ENCODE measurements at regions not wholly inside any gene's neighbourhood (a gene's known extent, or its start where the extent isn't known, plus 50 kb on each side); places are given as distances from the start of the nearest gene placed in this dataset.

DNA sequence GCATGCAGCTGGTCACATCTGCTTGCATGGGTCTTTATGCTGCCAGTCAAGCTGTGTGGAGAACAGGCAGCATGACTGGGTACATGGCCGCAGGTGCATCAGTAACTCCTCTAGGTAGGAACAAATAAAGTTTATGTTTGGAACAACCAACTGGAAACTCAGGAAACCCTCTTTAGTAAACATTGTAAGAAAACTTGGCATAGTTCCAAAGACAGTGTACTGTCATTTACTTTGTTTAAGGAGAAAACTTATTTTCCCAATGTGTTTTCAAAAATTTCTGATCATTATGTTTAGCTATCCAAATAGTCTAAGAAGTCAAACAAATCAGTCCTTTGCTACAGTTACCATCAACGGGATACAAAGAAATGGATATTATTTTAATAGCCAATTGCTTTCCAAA is 386.0 kb downstream of the CHSY3 start:
- no peaks in the 10 kb centered on the region for H3K4me1 ChIP-seq (ENCODE audit: low read length)
- H3K9ac ChIP-seq (ENCODE audit: low read length) = no peak overlapping the region
- H3K79me2 ChIP-seq (ENCODE audit: low read length) = no peaks in the 10 kb centered on the region
- no peaks in the 10 kb centered on the region for H4K20me1 ChIP-seq (ENCODE audit: insufficient read depth, low read length)
- no peaks in the 10 kb centered on the region for H3K27me3 ChIP-seq (ENCODE audit: low read depth, low read length)
- H3K4me2 ChIP-seq (ENCODE audit: low read length) = no peak overlapping the region
- no peaks in the 10 kb centered on the region for H3K9me3 ChIP-seq (ENCODE audit: insufficient read depth, low read length)
- H3K4me3 ChIP-seq (ENCODE audit: low read length) = no peak overlapping the region
- TF ChIP-seq EZH2phosphoT487 (IDR thresholded peaks at IDR 0.05; ENCODE audit: low read depth) (no peak), CTCF (IDR thresholded peaks at IDR 0.05; ENCODE audit: low read depth, low read length) (no peak)
- no peak overlapping the region for H3K27ac ChIP-seq (ENCODE audit: low read length)
- H2AFZ ChIP-seq (ENCODE audit: low read depth, low read length) = no peak overlapping the region
- H3K36me3 ChIP-seq (replicated peaks; ENCODE audit: low read depth, low read length) = no peaks in the 10 kb centered on the region

- no peaks in the 10 kb centered on the region for H3K79me2 ChIP-seq (ENCODE audit: low read length)
- H3K4me1 ChIP-seq (ENCODE audit: low read length) = no peaks in the 10 kb centered on the region
- H3K4me2 ChIP-seq (ENCODE audit: low read length) = no peak overlapping the region
- H2AFZ ChIP-seq (ENCODE audit: low read depth, low read length) = no peak overlapping the region
- no peaks in the 10 kb centered on the region for H3K9me3 ChIP-seq (ENCODE audit: insufficient read depth, low read length)
- TF ChIP-seq EZH2phosphoT487 (IDR thresholded peaks at IDR 0.05; ENCODE audit: low read depth) (no peak), CTCF (IDR thresholded peaks at IDR 0.05; ENCODE audit: low read depth, low read length) (no peak)
- H3K36me3 ChIP-seq (replicated peaks; ENCODE audit: low read depth, low read length) = no peaks in the 10 kb centered on the region
- no peaks in the 10 kb centered on the region for H4K20me1 ChIP-seq (ENCODE audit: insufficient read depth, low read length)
- H3K4me3 ChIP-seq (ENCODE audit: low read length) = no peak overlapping the region
- no peak overlapping the region for H3K27ac ChIP-seq (ENCODE audit: low read length)
- H3K9ac ChIP-seq (ENCODE audit: low read length) = no peak overlapping the region
- no peaks in the 10 kb centered on the region for H3K27me3 ChIP-seq (ENCODE audit: low read depth, low read length)
These were observed 385.1 kb downstream of the CHSY3 start for GRCh38 chr5:130289132-130290088.

DNA sequence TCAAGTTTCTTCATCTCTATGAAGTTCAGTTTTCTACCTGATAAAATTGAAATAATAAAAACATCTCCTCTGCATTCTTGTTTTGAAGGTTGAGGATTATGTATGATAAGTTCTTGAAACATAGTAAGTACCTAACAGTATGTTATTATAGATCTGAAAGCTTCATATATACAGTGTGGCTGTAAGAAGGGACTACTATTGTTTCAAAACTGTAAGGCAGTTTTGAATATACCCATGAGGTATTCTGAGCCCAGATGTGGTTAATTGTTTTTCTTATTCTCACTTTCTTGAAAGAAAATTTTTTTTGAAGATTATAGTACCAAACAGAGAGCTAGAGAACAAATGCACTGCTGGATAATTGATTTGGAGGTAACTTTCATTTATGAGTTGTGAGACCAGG is 383.2 kb downstream of the CHSY3 start:
- Histone ChIP-seq H3K27me3 (ENCODE audit: low read depth, low read length) (no peaks in the 10 kb centered on the region), H2AFZ (ENCODE audit: low read depth, low read length) (no peak overlapping the region), H3K4me3 (ENCODE audit: low read length) (no peak overlapping the region), H3K79me2 (ENCODE audit: low read length) (no peaks in the 10 kb centered on the region), H3K36me3 (replicated peaks; ENCODE audit: low read depth, low read length) (no peaks in the 10 kb centered on the region), H3K9me3 (ENCODE audit: insufficient read depth, low read length) (no peaks in the 10 kb centered on the region), H3K4me2 (ENCODE audit: low read length) (no peak overlapping the region), H4K20me1 (ENCODE audit: insufficient read depth, low read length) (no peaks in the 10 kb centered on the region), H3K27ac (ENCODE audit: low read length) (no peak overlapping the region), H3K4me1 (ENCODE audit: low read length) (no peaks in the 10 kb centered on the region), H3K9ac (ENCODE audit: low read length) (no peak overlapping the region)
- TF ChIP-seq CTCF (IDR thresholded peaks at IDR 0.05; ENCODE audit: low read depth, low read length) (no peak), EZH2phosphoT487 (IDR thresholded peaks at IDR 0.05; ENCODE audit: low read depth) (no peak)

DNA sequence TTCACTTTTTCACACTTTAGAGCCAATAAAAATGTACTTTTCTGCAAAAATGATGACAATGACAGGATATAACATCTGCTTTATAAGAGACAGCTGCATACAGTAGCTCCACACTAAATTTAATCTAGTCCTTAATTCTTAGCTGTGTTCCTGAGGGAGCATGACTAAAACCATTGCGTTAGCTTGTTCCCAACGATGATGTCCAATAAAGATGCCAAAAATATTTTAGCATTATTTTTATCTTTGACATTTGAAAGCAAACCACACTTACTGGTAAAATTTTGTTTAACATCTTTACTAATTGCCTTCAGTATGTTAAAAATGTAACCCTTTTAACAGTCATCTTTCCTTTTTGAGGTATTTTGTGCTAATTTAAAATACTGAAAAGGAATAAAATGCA is 382.7 kb downstream of the CHSY3 start:
- H3K27me3 ChIP-seq (ENCODE audit: low read depth, low read length) = no peaks in the 10 kb centered on the region
- no peak for TF ChIP-seq EZH2phosphoT487 (IDR thresholded peaks at IDR 0.05; ENCODE audit: low read depth)
- no peak for TF ChIP-seq CTCF (IDR thresholded peaks at IDR 0.05; ENCODE audit: low read depth, low read length)
- H3K27ac ChIP-seq (ENCODE audit: low read length) = no peak overlapping the region

More for the DNA sequence above, 382.7 kb downstream of the CHSY3 start:
- Histone ChIP-seq H2AFZ (ENCODE audit: low read depth, low read length) (no peak overlapping the region), H3K36me3 (replicated peaks; ENCODE audit: low read depth, low read length) (no peaks in the 10 kb centered on the region), H3K9ac (ENCODE audit: low read length) (no peak overlapping the region), H3K9me3 (ENCODE audit: insufficient read depth, low read length) (no peaks in the 10 kb centered on the region), H3K79me2 (ENCODE audit: low read length) (no peaks in the 10 kb centered on the region), H3K4me3 (ENCODE audit: low read length) (no peak overlapping the region), H3K4me1 (ENCODE audit: low read length) (no peaks in the 10 kb centered on the region), H3K4me2 (ENCODE audit: low read length) (no peak overlapping the region), H4K20me1 (ENCODE audit: insufficient read depth, low read length) (no peaks in the 10 kb centered on the region)
